ENCODE measurements at regions not wholly inside any gene's neighbourhood (a gene's known extent, or its start where the extent isn't known, plus 50 kb on each side); places are given as distances from the start of the nearest gene placed in this dataset.

DNA sequence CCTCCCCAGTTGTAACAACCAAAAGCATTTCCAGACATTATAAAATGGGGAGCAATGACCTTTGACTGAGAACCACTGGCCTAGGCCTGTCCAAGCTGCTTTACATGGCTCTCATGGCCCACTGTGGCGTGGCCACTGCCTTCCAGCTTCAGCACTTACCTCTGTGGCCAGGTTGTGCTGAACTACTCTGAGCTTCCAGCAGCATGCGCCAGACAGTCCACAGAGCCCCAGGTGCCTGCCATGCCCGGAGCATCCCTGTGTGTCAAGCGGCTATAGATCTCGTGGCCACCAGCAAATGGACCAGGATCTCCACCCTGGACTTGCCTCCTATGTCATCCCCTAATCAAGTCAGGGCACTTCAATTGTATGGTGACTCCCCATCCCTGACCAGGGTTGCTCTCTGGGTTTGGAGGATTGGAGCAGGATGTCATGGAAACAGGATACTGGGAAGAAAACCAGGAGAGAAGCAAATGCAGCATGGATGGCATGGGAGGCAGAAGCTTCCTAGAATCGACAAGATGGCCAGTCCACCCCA lies 199.7 kb downstream of the UACA start:
- Histone ChIP-seq H3K27ac (ENCODE audit: low read depth, low read length) (no peak overlapping the region), H3K4me1 (ENCODE audit: control insufficient read depth, insufficient read depth, low read length) (0 out of 2 replicates have a peak, but pooled peaks cover 7% of the 10 kb centered on the region), H3K9ac (ENCODE audit: low read length) (no peak overlapping the region), H3K27me3 (ENCODE audit: control insufficient read depth, insufficient read depth, low read length) (no peaks in the 10 kb centered on the region), H3K9me3 (ENCODE audit: control insufficient read depth, insufficient read depth, low read depth, low read length) (no peaks in the 10 kb centered on the region), H3K4me3 (ENCODE audit: low read depth, low read length) (no peak overlapping the region), H3K36me3 (ENCODE audit: control insufficient read depth, insufficient read depth, low read length) (no peaks in the 10 kb centered on the region)

DNA sequence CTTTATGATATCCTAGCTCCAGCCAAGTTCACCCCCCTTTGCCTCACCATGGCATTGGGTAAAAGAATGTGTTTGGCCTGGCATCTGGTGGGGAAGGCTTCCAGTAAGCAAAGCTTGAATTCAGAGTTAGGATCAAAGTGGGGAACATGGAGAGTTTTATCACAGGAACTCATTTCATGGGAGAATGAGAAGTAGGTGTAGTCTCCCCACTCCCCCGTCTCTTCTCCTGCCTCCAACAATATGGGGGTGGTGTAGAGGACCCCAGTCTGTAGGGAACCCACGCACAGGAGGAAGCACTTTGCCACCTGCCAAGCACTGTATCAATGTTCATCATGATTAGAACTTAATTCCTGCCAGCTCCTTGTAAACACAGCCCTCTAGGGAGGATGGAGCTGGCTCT lies 200.5 kb downstream of the UACA start:
- no peaks in the 10 kb centered on the region for H3K36me3 ChIP-seq (ENCODE audit: control insufficient read depth, insufficient read depth, low read length)
- no peaks in the 10 kb centered on the region for H3K9me3 ChIP-seq (ENCODE audit: control insufficient read depth, insufficient read depth, low read depth, low read length)
- 0 out of 2 replicates have a peak, but pooled peaks cover 7% of the 10 kb centered on the region for H3K4me1 ChIP-seq (ENCODE audit: control insufficient read depth, insufficient read depth, low read length)
- no peak overlapping the region for H3K4me3 ChIP-seq (ENCODE audit: low read depth, low read length)
- no peak overlapping the region for H3K9ac ChIP-seq (ENCODE audit: low read length)
- no peak overlapping the region for H3K27ac ChIP-seq (ENCODE audit: low read depth, low read length)
- no peaks in the 10 kb centered on the region for H3K27me3 ChIP-seq (ENCODE audit: control insufficient read depth, insufficient read depth, low read length)

DNA sequence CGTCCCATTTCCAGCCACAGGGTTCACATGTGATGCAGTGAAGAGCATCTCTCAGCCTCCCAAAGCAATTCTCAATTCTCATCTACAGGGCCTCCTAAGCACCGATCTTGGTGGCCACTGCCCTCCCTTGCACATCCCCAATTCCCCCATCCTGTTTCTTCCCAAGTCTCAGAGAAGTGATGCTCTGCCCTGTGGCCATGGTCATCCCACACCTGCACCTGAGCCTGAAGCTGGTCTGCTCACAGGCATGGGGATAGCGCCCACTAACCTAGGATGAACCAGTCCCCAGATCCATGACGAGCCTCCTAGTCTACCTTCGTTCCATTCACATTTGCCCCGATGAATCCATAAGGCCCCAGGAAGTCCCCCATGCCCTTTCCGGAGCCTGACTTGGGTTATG lies 201.5 kb downstream of the UACA start:
- Histone ChIP-seq H3K27me3 (ENCODE audit: control insufficient read depth, insufficient read depth, low read length) (no peaks in the 10 kb centered on the region), H3K9me3 (ENCODE audit: control insufficient read depth, insufficient read depth, low read depth, low read length) (no peaks in the 10 kb centered on the region), H3K4me1 (ENCODE audit: control insufficient read depth, insufficient read depth, low read length) (peaks cover 7% of the 10 kb centered on the region; the same call in 1 of the 2 replicates)

DNA sequence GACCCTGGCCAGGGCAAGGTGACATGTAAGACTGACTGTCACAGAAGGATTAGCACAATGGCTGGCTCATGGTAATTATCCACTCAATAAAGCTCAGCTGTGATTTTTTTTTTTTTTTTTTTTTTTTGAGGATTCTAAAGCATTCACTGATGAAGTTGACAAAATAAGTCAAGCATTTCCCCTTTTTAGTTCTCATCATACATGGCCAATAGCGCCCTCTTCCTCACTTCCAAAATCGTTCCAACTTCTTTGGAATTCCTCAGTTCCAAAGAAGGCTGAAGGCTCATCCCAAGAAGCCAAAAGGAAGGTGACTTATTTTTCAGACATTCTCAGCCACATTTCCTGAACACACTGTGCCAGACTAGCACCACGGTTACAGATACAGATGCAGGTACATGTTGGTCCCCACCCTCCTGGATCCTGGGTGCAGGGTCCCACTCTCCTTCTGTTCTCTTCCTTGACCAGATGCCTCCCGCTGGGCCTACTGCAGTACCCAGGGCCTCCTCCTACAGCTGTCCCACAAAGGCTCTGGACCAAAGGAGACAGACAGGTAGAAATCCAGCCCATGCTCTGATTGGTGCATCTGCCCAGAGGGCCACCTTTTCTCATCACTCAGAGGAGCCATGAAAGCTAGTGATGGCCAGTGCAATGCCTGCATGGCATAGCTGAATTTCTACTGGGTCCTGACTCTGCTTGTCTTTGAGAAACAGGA lies 202.6 kb downstream of the UACA start:
- no peaks in the 10 kb centered on the region for H3K27me3 ChIP-seq (ENCODE audit: control insufficient read depth, insufficient read depth, low read length)

More for the DNA sequence above, 201.5 kb downstream of the UACA start:
- Histone ChIP-seq H3K4me3 (ENCODE audit: low read depth, low read length) (no peak overlapping the region), H3K9ac (ENCODE audit: low read length) (no peak overlapping the region), H3K36me3 (ENCODE audit: control insufficient read depth, insufficient read depth, low read length) (no peaks in the 10 kb centered on the region), H3K27ac (ENCODE audit: low read depth, low read length) (no peak overlapping the region)

DNA sequence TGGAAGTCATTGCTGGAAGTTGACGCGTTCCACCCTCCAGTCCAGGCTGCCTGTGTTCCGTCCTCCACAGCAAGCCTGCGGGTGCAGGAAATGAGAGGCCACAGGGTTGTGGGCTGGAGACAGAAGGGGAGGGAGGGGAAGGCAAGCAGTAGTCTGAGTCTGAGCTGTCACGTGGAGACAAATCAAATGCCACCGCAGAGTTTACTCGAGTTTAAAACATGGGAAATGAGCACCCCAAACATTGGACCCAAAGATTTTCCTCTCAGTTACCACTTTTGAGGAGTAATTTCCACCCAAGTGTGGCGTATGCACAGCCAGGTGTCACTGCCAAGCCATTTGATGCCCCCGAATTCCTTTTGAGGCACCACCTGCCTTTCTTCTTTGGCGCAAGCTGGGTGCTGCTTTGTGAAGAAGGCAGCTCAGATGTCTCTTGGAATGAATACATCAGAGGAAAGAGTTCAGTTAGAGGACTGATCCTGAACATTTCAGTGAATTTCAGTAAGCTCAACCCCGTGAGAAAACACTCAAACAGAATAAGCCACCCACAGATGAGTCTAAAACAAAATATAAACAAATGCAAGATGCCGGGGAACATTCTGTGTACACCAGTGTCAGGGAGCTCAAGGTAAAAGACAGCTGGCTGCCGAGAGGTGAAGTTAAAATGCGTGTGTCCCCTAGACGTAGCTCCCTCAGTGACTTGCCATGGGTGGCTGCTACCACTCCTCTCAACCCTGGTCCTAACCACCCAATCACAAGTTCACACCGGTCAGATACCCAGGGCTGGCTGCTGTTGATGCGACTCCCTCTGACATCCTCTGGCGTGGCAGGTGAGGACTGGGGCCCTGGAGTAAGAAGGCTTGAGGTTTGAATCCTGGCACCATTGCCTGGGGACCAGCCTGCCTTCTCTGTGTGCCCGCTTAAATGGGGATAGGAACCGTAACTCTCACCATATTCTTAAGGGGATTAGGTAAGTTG lies 203.8 kb downstream of the UACA start:
- H3K4me1 ChIP-seq (ENCODE audit: control insufficient read depth, insufficient read depth, low read length) = peaks cover 10% of the 10 kb centered on the region; the same call in 1 of the 2 replicates
- H3K9me3 ChIP-seq (ENCODE audit: control insufficient read depth, insufficient read depth, low read depth, low read length) = no peaks in the 10 kb centered on the region
- H3K36me3 ChIP-seq (ENCODE audit: control insufficient read depth, insufficient read depth, low read length) = no peaks in the 10 kb centered on the region
- no peak overlapping the region for H3K4me3 ChIP-seq (ENCODE audit: low read depth, low read length)
- no peaks in the 10 kb centered on the region for H3K27me3 ChIP-seq (ENCODE audit: control insufficient read depth, insufficient read depth, low read length)
- no peak overlapping the region for H3K9ac ChIP-seq (ENCODE audit: low read length)
- H3K27ac ChIP-seq (ENCODE audit: low read depth, low read length) = no peak overlapping the region

More for the DNA sequence above, 202.6 kb downstream of the UACA start:
- no peaks in the 10 kb centered on the region for H3K9me3 ChIP-seq (ENCODE audit: control insufficient read depth, insufficient read depth, low read depth, low read length)
- H3K9ac ChIP-seq (ENCODE audit: low read length) = no peak overlapping the region
- no peaks in the 10 kb centered on the region for H3K36me3 ChIP-seq (ENCODE audit: control insufficient read depth, insufficient read depth, low read length)
- no peak overlapping the region for H3K4me3 ChIP-seq (ENCODE audit: low read depth, low read length)
- H3K4me1 ChIP-seq (ENCODE audit: control insufficient read depth, insufficient read depth, low read length) = peaks cover 10% of the 10 kb centered on the region; the same call in 1 of the 2 replicates
- no peak overlapping the region for H3K27ac ChIP-seq (ENCODE audit: low read depth, low read length)

DNA sequence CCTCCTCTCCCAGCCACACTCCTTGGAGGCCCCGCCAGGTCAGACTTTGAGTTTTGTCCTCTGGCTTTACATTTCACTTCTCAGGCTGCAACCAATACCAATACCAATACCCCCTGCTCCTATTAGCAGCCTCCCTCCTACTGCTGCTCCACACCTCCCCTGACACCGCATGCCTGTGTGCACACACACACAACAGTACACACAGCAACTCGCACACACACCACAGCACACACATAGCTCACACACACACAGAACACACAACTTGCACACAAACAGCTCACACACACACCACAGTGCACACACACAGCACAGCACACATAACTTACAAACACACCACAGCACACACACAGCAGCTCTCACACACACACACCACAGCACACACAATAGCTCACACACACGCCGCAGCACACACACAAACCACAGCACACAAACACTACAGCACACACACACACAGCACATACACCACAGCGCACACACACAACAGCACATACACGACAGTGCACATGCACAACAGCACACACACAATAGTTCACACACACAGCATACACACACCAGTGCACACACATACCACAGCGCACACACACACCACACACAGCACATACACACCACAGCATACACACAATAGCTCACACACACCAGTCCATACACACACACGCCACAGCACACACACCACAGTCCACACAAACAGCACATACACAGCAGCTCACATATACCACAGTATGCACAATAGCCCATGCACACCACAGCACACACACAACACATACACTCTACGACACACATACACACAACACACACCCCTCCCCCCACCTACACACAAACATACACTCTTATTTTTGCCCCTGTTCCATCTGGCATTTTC lies 204.7 kb downstream of the UACA start:
- no peak overlapping the region for H3K9ac ChIP-seq (ENCODE audit: low read length)
- peaks cover 10% of the 10 kb centered on the region; the same call in 1 of the 2 replicates for H3K4me1 ChIP-seq (ENCODE audit: control insufficient read depth, insufficient read depth, low read length)
- H3K4me3 ChIP-seq (ENCODE audit: low read depth, low read length) = no peak overlapping the region
- no peaks in the 10 kb centered on the region for H3K9me3 ChIP-seq (ENCODE audit: control insufficient read depth, insufficient read depth, low read depth, low read length)
- H3K27me3 ChIP-seq (ENCODE audit: control insufficient read depth, insufficient read depth, low read length) = no peaks in the 10 kb centered on the region
- no peaks in the 10 kb centered on the region for H3K36me3 ChIP-seq (ENCODE audit: control insufficient read depth, insufficient read depth, low read length)
- no peak overlapping the region for H3K27ac ChIP-seq (ENCODE audit: low read depth, low read length)

DNA sequence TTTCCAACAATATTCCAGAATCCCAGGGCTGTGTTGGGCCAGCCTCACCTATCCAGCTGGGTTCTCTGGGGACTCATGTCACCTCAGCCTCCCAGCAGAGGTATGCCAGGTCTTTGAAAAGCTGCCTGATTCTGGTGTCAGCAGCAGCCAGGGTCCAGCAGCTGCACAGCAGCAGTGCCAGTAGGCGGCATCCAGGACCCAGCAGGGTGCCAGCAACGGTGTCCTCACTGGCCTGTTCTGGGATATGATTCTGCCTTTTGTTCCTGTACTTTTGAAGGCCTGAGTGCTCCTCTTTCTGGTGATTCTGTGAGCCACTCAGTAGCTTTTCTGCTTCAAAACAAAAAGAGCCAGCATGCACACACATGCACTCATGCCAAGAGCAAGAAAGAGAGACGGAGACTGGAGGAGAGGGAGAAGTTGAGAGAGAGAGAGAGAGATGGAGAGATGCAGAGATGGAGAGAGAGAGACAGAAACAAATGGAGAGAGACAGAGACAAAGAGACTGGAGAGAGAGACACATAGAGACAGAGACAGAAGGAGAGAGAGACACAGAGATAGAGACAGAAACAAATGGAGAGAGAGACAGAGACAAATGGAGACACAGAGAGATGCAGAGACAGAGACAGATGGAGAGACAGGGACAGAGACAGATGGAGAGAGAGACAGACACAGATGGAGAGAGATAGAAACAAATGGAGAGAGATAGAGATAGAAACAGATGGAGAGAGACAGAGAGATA lies 205.7 kb downstream of the UACA start:
- Histone ChIP-seq H3K9me3 (ENCODE audit: control insufficient read depth, insufficient read depth, low read depth, low read length) (no peaks in the 10 kb centered on the region), H3K27ac (ENCODE audit: low read depth, low read length) (no peak overlapping the region), H3K4me1 (ENCODE audit: control insufficient read depth, insufficient read depth, low read length) (peaks cover 10% of the 10 kb centered on the region; the same call in 1 of the 2 replicates), H3K4me3 (ENCODE audit: low read depth, low read length) (no peak overlapping the region), H3K9ac (ENCODE audit: low read length) (no peak overlapping the region), H3K36me3 (ENCODE audit: control insufficient read depth, insufficient read depth, low read length) (no peaks in the 10 kb centered on the region), H3K27me3 (ENCODE audit: control insufficient read depth, insufficient read depth, low read length) (no peaks in the 10 kb centered on the region)

DNA sequence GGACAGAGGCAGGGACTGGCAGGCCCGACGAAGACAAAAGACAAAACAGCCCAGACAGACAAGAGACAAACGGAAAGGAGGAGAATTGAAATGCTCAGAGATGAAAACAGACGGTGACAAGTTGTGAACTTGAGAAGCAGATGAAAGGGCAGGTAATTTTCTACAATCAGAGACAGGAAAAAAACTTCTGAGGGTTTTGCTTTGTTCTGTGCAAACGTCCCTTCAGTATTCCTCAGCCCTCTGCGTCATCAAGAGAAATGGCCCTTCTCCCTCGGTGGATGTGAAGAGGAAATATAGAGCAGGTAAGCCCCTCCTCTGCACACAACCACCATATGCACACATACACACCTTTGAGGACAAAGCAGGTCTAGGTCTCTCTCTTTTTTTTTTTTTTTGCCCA lies 206.6 kb downstream of the UACA start:
- no peak overlapping the region for H3K9ac ChIP-seq (ENCODE audit: low read length)

DNA sequence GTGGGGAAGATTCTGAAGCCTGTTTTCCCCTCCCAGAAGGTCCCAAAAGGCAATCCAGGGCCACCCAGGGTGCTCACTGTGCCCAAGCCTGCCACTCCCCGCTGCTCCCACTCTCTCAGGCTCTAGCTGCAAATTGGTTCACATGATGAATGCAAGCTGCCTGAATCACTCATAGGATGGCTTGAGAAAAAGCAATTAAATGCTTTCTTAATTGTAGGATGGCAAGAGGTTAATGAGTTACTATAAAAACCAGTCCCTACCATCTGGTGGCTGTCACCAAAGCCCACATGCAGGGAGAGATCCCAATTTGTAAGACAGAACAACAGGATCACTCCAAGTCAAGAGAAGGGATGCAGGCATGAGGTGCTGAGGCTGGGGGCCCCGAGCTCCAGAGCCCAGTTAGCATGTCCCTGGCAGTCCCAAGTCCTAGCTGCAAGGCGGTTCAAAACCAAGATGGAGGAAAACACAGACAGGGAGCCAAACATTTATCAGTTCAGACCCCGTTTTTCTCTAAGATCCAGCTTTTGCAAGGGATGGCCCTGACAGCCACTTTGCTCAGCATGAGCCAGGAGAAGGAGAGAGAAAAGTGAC lies 207.1 kb downstream of the UACA start:
- H3K9me3 ChIP-seq (ENCODE audit: control insufficient read depth, insufficient read depth, low read depth, low read length) = no peaks in the 10 kb centered on the region
- H3K27me3 ChIP-seq (ENCODE audit: control insufficient read depth, insufficient read depth, low read length) = no peaks in the 10 kb centered on the region
- H3K4me1 ChIP-seq (ENCODE audit: control insufficient read depth, insufficient read depth, low read length) = peaks cover 10% of the 10 kb centered on the region; the same call in 1 of the 2 replicates

More for the DNA sequence above, 206.6 kb downstream of the UACA start:
- no peaks in the 10 kb centered on the region for H3K27me3 ChIP-seq (ENCODE audit: control insufficient read depth, insufficient read depth, low read length)
- H3K9me3 ChIP-seq (ENCODE audit: control insufficient read depth, insufficient read depth, low read depth, low read length) = no peaks in the 10 kb centered on the region
- no peak overlapping the region for H3K4me3 ChIP-seq (ENCODE audit: low read depth, low read length)
- no peaks in the 10 kb centered on the region for H3K36me3 ChIP-seq (ENCODE audit: control insufficient read depth, insufficient read depth, low read length)
- H3K4me1 ChIP-seq (ENCODE audit: control insufficient read depth, insufficient read depth, low read length) = peaks cover 10% of the 10 kb centered on the region; the same call in 1 of the 2 replicates
- no peak overlapping the region for H3K27ac ChIP-seq (ENCODE audit: low read depth, low read length)

More for the DNA sequence above, 207.1 kb downstream of the UACA start:
- Histone ChIP-seq H3K9ac (ENCODE audit: low read length) (no peak overlapping the region), H3K27ac (ENCODE audit: low read depth, low read length) (no peak overlapping the region), H3K36me3 (ENCODE audit: control insufficient read depth, insufficient read depth, low read length) (no peaks in the 10 kb centered on the region), H3K4me3 (ENCODE audit: low read depth, low read length) (no peak overlapping the region)
